OCI-LY3 (cell line): ENCODE measurements at regions not wholly inside any gene's neighbourhood (a gene's known extent, or its start where the extent isn't known, plus 50 kb on each side); places are given as distances from the start of the nearest gene placed in this dataset.

Experiments
- H2AFZ ChIP-seq: fragments of 200-600, 300-600 bp; shearing (Covaris generic); 2 replicates; pipeline ENCODE4 v1.6.0; 2014; ENCODE audit warnings: antibody characterized with exemption, low read depth, low read length
- H3K27ac ChIP-seq: fragments of 200-600, 300-600 bp; sonication (generic); 2 replicates; pipeline ENCODE4 v1.5.1; 2014; ENCODE audit warnings: mild to moderate bottlenecking, low read length, moderate library complexity, mixed read lengths
- H3K27me3 ChIP-seq: fragments of 200-600, 300-600 bp; sonication (generic); 2 replicates; pipeline ENCODE4 v1.6.1; 2014; ENCODE audit warnings: low read depth, low read length, mixed read lengths
- H3K36me3 ChIP-seq: fragments of 200-600, 300-600 bp; sonication (generic); replicated peaks from 2 replicates; pipeline ENCODE3; 2014; ENCODE audit warnings: low read depth, low read length, mixed read lengths
- H3K4me1 ChIP-seq: fragments of 300-600, 200-600 bp; sonication (generic); 2 replicates; pipeline ENCODE4 v1.6.1; 2014; ENCODE audit warnings: low read length, mixed read lengths
- H3K4me2 ChIP-seq: fragments of 200-600, 300-600 bp; sonication (generic); 2 replicates; pipeline ENCODE4 v1.6.1; 2014; ENCODE audit warnings: low read length, mixed read lengths
- H3K4me3 ChIP-seq: fragments of 300-600, 200-600 bp; sonication (generic); 2 replicates; pipeline ENCODE4 v1.5.1; 2014; ENCODE audit warnings: antibody characterized with exemption, mild to moderate bottlenecking, low read length, moderate library complexity
- H3K79me2 ChIP-seq: fragments of 300-600, 200-600 bp; shearing (Covaris generic); 2 replicates; pipeline ENCODE4 v1.6.1; 2014; ENCODE audit warnings: mild to moderate bottlenecking, low read length, mixed read lengths
- H3K9ac ChIP-seq: fragments of 300-600, 200-600 bp; shearing (Covaris generic); 2 replicates; pipeline ENCODE4 v1.6.0; 2014; ENCODE audit warnings: mild to moderate bottlenecking, low read length, moderate library complexity
- H3K9me3 ChIP-seq: fragments of 200-600, 300-600 bp; shearing (Covaris generic); 2 replicates; pipeline ENCODE4 v1.6.1; 2014; ENCODE audit warnings: low read length, mixed read lengths; ENCODE audit not compliant: insufficient read depth
- H4K20me1 ChIP-seq: fragments of 200-600, 300-600 bp; sonication (generic); 2 replicates; pipeline ENCODE4 v1.6.1; 2016; ENCODE audit warnings: low read length, mixed read lengths; ENCODE audit not compliant: insufficient read depth
- EZH2phosphoT487 ChIP-seq: fragments of 200-600 bp; shearing (Covaris generic); IDR thresholded peaks from 2 replicates; pipeline ENCODE4 v1.6.1; 2018; ENCODE audit warnings: antibody characterized with exemption, mixed run types, low read depth
- TF ChIP-seq, protein P1 (sequence below): fragments of 200-600, 300-600 bp; sonication (generic); IDR thresholded peaks from 2 replicates; pipeline ENCODE4 v1.5.1; 2014; ENCODE audit warnings: antibody characterized with exemption, low read length, low read depth

DNA sequence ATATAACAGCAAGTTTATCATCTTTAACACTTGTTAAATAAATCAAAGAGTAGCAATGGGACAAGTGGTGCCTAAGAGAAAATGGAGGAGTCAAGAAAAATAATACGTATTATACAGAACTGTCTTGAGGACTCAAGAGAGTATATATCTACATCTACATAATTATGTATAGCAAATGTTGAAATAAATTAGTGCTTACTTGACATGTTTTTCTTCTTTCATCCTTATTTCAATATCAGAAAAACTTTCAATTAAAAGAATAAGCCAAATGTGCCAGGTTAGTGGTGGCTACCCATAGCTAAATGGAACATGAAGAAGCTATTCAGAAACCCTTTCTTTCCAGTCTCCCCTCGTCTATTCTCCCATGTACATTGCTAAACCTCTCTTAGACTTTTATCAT, 267.3 kb upstream of the SPOPL start:
- H3K9ac ChIP-seq = no peak overlapping the region

DNA sequence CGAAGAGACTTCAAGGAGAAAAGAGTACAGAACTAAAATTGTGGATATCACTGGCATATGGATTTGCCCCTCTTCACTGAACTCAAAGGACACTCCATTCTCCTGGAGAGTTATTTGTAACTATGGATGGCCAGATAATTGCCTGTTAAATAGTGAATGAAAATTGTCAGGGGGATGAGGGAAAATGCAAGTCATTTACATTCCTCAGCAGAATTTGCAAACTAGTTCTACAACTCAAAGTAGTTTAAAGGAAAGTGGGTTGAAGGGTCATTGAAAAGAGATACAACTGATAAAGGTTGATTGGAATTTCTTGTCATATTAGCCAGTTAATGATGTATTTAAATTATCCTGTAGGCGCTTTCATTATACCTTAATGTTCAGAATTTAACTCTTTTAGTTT, 266.5 kb upstream of the SPOPL start:
- H3K79me2 ChIP-seq = no peaks in the 10 kb centered on the region
- no peak overlapping the region for H3K27ac ChIP-seq

More for the DNA sequence above, 267.3 kb upstream of the SPOPL start:
- no peak overlapping the region for H3K27ac ChIP-seq
- no peak for TF ChIP-seq EZH2phosphoT487
- TF ChIP-seq, protein P1, sequence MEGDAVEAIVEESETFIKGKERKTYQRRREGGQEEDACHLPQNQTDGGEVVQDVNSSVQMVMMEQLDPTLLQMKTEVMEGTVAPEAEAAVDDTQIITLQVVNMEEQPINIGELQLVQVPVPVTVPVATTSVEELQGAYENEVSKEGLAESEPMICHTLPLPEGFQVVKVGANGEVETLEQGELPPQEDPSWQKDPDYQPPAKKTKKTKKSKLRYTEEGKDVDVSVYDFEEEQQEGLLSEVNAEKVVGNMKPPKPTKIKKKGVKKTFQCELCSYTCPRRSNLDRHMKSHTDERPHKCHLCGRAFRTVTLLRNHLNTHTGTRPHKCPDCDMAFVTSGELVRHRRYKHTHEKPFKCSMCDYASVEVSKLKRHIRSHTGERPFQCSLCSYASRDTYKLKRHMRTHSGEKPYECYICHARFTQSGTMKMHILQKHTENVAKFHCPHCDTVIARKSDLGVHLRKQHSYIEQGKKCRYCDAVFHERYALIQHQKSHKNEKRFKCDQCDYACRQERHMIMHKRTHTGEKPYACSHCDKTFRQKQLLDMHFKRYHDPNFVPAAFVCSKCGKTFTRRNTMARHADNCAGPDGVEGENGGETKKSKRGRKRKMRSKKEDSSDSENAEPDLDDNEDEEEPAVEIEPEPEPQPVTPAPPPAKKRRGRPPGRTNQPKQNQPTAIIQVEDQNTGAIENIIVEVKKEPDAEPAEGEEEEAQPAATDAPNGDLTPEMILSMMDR = no peak
- no peaks in the 10 kb centered on the region for H4K20me1 ChIP-seq
- no peak overlapping the region for H3K4me3 ChIP-seq
- H3K4me1 ChIP-seq = peaks cover 28% of the 10 kb centered on the region
- H3K9me3 ChIP-seq = no peaks in the 10 kb centered on the region
- H3K4me2 ChIP-seq = no peak overlapping the region
- H3K79me2 ChIP-seq = no peaks in the 10 kb centered on the region
- H2AFZ ChIP-seq = no peak overlapping the region
- no peaks in the 10 kb centered on the region for H3K36me3 ChIP-seq
- no peaks in the 10 kb centered on the region for H3K27me3 ChIP-seq

DNA sequence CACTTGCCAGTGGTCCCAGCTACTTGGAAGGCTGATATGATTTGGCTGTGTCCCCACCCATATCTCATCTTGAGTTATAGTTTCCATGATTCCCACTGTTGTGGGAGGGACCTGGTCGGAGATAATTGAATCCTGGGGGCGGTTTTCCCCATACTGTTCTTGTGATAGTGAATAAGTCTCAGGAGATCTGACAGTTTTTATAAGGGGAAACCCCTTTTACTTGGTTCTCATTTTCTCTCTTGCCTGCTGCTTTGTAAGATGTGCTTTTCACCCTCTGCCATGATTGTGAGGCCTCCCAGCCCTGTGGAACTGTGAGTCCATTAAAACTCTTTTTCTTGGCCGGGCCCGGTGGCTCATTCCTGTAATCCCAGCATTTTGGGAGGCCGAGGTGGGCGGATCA, 265.4 kb upstream of the SPOPL start:
- Histone ChIP-seq H3K9ac (no peak overlapping the region), H3K4me2 (peak overlapping the region; percentile 45), H3K4me3 (no peak overlapping the region), H3K36me3 (no peaks in the 10 kb centered on the region), H3K27ac (no peak overlapping the region), H3K4me1 (peaks cover 38% of the 10 kb centered on the region), H4K20me1 (no peaks in the 10 kb centered on the region), H3K27me3 (no peaks in the 10 kb centered on the region), H3K9me3 (no peaks in the 10 kb centered on the region), H3K79me2 (no peaks in the 10 kb centered on the region), H2AFZ (no peak overlapping the region)
- TF ChIP-seq EZH2phosphoT487 = no peak
- TF ChIP-seq, protein P1 = no peak

More for the DNA sequence above, 266.5 kb upstream of the SPOPL start:
- Histone ChIP-seq H2AFZ (no peak overlapping the region), H3K4me3 (no peak overlapping the region), H3K9me3 (no peaks in the 10 kb centered on the region), H3K4me2 (no peak overlapping the region), H3K27me3 (no peaks in the 10 kb centered on the region), H3K9ac (no peak overlapping the region), H4K20me1 (no peaks in the 10 kb centered on the region), H3K36me3 (no peaks in the 10 kb centered on the region), H3K4me1 (peaks cover 36% of the 10 kb centered on the region)
- no peak for TF ChIP-seq EZH2phosphoT487
- TF ChIP-seq, protein P1 = no peak

DNA sequence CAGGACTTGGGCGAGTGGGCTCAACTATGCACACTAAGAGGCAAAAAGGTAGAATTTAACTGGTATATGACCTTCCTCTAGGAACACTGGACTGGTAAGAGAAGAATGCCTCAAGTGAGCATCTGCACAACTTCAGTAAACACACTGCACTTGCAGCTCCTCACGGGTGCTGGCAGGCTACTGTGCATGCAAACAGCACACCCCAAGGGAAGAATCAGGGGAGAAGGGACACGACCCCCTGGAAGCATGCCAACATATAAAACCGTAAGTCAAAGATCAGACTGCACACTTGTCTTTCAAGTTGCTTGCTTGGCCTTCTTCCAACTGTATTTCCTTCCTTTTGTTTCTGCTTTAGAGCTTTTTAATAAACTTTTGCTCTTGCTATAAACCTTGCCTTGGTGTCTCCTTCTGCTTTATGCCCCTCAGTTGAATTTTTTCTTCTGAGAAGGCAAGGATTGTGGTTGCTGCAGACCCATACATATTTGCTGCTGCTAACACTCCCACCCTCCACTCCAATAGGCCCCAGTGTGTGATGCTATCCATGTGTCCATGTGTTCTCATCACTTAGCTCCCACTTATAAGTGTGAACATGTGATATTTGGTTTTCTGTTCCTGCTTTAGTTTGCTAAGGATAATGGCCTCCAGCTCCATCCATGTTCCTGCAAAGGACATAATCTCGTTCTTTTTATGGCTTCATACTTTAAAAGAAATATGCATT, 263.7 kb upstream of the SPOPL start:
- TF ChIP-seq, protein P1 = no peak
- TF ChIP-seq EZH2phosphoT487 = no peak
- no peaks in the 10 kb centered on the region for H3K27me3 ChIP-seq
- H3K4me2 ChIP-seq = no peak overlapping the region
- no peaks in the 10 kb centered on the region for H3K79me2 ChIP-seq
- H3K4me3 ChIP-seq = no peak overlapping the region
- peaks cover 38% of the 10 kb centered on the region for H3K4me1 ChIP-seq
- no peak overlapping the region for H3K9ac ChIP-seq
- no peaks in the 10 kb centered on the region for H4K20me1 ChIP-seq
- no peaks in the 10 kb centered on the region for H3K9me3 ChIP-seq
- H2AFZ ChIP-seq = no peak overlapping the region
- no peaks in the 10 kb centered on the region for H3K36me3 ChIP-seq
- no peak overlapping the region for H3K27ac ChIP-seq
